ENCODE measurements at regions not wholly inside any gene's neighbourhood (a gene's known extent, or its start where the extent isn't known, plus 50 kb on each side); places are given as distances from the start of the nearest gene placed in this dataset.
"Not testable (repeated sequence)": the region's sequence is repeated elsewhere in the genome, so short reads cannot be mapped to it uniquely, and the experiment has no call there.

- no peak for DNase-seq (ENCODE audit: low read depth in 2 of 2, low spot score in 1 of 2)
These were observed 1584.4 kb downstream of the EFNA5 start for GRCh38 chr5:106086352-106086751.

GRCh38 chr5:106085556-106085955 lies 1585.2 kb downstream of the EFNA5 start:
- no peak for DNase-seq (ENCODE audit: low read depth in 2 of 2, low spot score in 1 of 2)

DNA sequence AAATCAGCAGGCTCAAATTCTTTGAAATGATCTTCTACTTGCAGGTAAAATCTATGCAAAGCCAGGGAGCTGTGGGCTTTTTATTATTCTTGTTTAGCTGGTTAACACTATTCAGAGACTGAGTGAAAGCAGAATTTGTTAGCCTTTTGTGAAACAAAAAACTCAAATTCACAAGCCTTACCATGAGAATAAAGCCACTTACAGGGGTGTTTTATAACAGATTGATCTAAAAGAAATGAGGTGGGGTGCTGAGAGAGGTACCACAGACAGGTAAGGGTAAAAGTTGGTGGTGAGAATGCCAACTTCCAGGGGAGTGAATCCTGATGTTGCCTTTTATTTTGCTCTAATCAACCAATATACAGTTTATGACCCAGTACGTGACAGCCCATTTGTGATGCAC lies 1585.6 kb downstream of the EFNA5 start:
- DNase-seq (ENCODE audit: low read depth in 2 of 2, low spot score in 1 of 2): no peak

DNA sequence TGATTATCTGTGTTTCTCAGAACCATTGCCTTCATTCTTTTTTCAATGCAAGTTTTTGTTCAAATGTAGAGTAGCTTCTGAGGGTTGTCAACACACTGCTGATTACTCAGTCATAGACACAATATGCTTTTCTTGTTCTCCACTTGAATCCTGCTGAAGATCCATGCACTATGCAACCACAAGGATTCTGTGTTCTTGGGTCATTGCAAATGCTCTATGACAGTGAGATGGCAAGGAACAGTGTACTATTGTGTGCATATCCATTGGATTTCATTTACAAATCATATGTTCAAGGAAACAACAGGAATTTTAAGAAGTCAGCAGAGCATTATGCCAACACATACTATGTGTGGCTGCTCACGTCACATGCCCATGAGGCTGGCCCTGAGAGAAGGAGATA lies 1590.2 kb downstream of the EFNA5 start:
- no peak for DNase-seq (ENCODE audit: low read depth in 2 of 2, low spot score in 1 of 2)

GRCh38 chr5:106076655-106077054 lies 1594.1 kb downstream of the EFNA5 start:
- DNase-seq (ENCODE audit: low read depth in 2 of 2, low spot score in 1 of 2): no peak

- no peak for DNase-seq (ENCODE audit: low read depth in 2 of 2, low spot score in 1 of 2)
These were observed 1598.5 kb downstream of the EFNA5 start for GRCh38 chr5:106072208-106072607.

GRCh38 chr5:106047341-106047740 lies 1623.4 kb downstream of the EFNA5 start:
- no peak for DNase-seq (ENCODE audit: low read depth in 2 of 2, low spot score in 1 of 2)

DNA sequence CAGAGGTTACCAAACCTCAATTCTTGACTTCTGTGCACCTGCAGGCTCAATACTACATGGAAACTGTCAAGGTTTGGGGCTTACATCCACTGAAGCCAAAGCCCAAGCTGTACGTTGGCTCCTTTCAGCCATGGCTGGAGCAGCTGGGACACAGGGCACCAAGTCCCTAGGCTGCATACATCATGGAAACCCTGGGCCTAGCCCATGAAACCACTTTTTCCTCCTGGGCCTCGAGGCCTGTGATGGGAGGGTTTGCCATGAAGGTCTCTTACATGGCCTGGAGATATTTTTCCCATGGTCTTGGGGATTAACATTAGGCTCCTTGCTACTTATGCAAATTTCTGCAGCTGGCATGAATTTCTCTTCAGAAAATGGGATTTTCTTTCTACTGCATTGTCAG lies 1638.7 kb downstream of the EFNA5 start:
- not testable (repeated sequence) for DNase-seq (ENCODE audit: low read depth in 2 of 2, low spot score in 1 of 2)

GRCh38 chr5:106028314-106028713 lies 1642.4 kb downstream of the EFNA5 start:
- no peak for DNase-seq (ENCODE audit: low read depth in 2 of 2, low spot score in 1 of 2)

- DNase-seq (ENCODE audit: low read depth in 2 of 2, low spot score in 1 of 2): no peak
These were observed 1649.8 kb downstream of the EFNA5 start for GRCh38 chr5:106020894-106021293.

- no peak for DNase-seq (ENCODE audit: low read depth in 2 of 2, low spot score in 1 of 2)
These were observed 1651.5 kb downstream of the EFNA5 start for GRCh38 chr5:106019261-106019660.

- no peak for DNase-seq (ENCODE audit: low read depth in 2 of 2, low spot score in 1 of 2)
These were observed 1653.4 kb downstream of the EFNA5 start for GRCh38 chr5:106017243-106017857.

DNA sequence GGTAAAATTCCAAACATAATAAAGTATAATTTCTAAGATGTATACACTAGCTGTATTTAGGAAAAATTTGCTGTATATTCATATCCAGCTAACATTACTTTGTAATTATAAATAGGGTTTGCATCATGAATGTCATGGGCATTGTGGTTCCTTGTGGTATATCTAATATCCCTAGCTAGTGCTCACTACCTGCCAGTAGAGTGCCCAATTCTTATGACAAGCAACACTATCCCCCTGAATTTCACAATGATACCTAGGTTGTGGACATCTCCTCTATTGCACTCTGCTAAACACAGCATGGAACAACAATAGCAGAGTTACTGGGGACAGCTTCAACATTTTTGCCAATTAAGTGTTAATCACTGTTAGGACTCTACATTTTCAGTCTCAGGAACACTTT lies 1656.5 kb downstream of the EFNA5 start:
- no peak for DNase-seq (ENCODE audit: low read depth in 2 of 2, low spot score in 1 of 2)

GRCh38 chr5:106006242-106006641 lies 1664.5 kb downstream of the EFNA5 start:
- no peak for DNase-seq (ENCODE audit: low read depth in 2 of 2, low spot score in 1 of 2)

DNA sequence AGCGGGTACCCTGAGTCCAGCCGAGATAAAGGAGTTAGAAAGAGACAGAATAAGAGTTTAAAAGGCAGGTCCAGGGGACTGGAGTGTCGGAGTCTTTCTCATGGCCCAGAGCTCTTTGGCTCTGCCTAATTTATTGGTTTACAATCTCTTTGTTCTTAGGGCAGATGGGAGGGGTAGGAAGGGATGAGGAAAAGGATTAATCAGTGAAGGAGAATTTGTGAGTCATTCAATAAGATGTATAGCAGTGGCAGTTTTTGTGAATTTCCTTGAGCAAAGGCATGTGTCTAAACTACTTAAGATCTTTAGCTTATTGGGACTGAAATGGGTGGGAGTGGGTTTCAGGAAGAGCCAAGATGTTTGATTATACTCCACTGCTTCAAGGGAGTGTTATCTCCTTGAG lies 1671.7 kb downstream of the EFNA5 start:
- not testable (repeated sequence) for DNase-seq (ENCODE audit: low read depth in 2 of 2, low spot score in 1 of 2)

GRCh38 chr5:105993027-105993426 lies 1677.7 kb downstream of the EFNA5 start:
- DNase-seq (ENCODE audit: low read depth in 2 of 2, low spot score in 1 of 2): no peak

DNA sequence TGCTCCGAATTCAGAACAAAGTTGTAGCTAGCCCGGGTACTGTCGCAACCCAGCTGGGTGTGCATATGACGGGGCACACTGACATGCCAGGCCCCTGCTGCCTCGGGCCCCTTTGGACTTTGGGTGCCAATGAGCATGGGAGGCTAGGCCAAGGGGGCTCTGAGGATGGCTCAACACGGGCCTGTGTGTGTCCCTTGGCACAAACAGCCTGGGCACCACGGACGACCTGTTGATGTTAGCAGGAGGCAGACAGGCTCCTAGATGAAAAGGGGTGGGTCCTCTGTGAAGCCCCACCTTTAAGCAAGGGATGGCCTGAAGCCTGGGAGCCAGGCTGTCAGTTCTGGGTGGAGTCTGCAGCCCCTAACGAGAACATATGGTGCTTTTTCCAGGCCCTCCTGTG lies 1688.2 kb downstream of the EFNA5 start:
- no peak for DNase-seq (ENCODE audit: low read depth in 2 of 2, low spot score in 1 of 2)

GRCh38 chr5:105978011-105978410 lies 1692.7 kb downstream of the EFNA5 start:
- DNase-seq (ENCODE audit: low read depth in 2 of 2, low spot score in 1 of 2): no peak

GRCh38 chr5:105977163-105977562 lies 1693.6 kb downstream of the EFNA5 start:
- DNase-seq (ENCODE audit: low read depth in 2 of 2, low spot score in 1 of 2): no peak

- DNase-seq (ENCODE audit: low read depth in 2 of 2, low spot score in 1 of 2): no peak
These were observed 1699.8 kb downstream of the EFNA5 start for GRCh38 chr5:105970919-105971318.

DNA sequence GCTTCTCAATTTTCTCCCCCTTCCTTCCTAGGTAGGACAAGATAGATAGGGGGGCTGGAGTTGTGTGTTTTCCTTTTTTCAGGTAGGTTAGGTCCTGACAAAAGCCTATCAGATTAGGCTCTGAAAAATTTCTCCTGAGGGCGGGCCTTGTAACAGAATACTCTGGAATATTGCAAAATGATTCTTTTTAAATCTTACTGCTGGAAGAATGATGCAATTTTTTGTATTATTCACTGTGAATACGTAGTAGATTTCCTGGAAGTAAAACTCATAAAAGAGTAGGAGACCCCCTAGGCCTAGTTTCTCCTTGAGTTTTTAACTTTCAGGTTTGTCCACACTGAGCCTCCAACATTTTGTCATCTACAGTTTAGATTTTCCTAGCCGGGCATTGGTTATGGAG lies 1701.8 kb downstream of the EFNA5 start:
- DNase-seq (ENCODE audit: low read depth in 2 of 2, low spot score in 1 of 2): no peak

DNA sequence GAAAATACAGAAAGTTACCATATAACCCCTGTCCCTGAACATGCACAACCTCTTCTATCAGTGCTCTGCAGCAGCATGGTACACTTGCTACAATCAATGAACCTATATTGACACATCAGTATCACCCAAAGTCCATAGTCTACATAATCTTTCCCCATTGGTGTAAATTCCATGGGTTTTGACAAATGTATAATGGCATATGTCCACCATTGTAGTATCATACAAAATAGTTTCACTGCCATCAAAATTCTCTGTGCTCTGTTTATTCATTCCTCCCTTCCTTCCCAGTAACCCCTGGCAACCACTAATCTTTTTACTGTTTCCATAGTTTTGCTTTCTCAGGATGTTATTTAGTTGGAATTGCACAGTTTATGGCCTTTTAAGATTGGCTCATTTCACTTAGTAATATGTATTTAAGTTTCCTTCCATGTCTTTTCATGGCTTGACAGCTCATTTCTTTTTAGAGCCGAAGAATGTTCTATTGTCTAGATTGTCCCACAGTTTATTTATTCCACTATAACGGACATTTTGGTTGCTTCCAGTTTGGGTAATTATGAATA lies 1707.0 kb downstream of the EFNA5 start:
- no peak for DNase-seq (ENCODE audit: low read depth in 2 of 2, low spot score in 1 of 2)

- no peak for DNase-seq (ENCODE audit: low read depth in 2 of 2, low spot score in 1 of 2)
These were observed 1709.2 kb downstream of the EFNA5 start for GRCh38 chr5:105961572-105961971.

Data from stimulated activated CD8-positive, alpha-beta memory T cell treated with anti-CD3 and anti-CD28 coated beads, Interleukin-4, amount 100 ng/mL, for 4 hours (primary cell).